Activated CD4-positive, alpha-beta T cell treated with anti-CD3 and anti-CD28 coated beads, Interleukin-2, amount 50 U/mL, for 4 hours (primary cell): ENCODE measurements at regions not wholly inside any gene's neighbourhood (a gene's known extent, or its start where the extent isn't known, plus 50 kb on each side); places are given as distances from the start of the nearest gene placed in this dataset.
"Not testable (repeated sequence)": the region's sequence is repeated elsewhere in the genome, so short reads cannot be mapped to it uniquely, and the experiment has no call there.

Experiments used
- DNase-seq, 2 experiments: peaks; one replicate each; pipeline ENCODE4 v3.0.0-alpha.2; 2020

DNA sequence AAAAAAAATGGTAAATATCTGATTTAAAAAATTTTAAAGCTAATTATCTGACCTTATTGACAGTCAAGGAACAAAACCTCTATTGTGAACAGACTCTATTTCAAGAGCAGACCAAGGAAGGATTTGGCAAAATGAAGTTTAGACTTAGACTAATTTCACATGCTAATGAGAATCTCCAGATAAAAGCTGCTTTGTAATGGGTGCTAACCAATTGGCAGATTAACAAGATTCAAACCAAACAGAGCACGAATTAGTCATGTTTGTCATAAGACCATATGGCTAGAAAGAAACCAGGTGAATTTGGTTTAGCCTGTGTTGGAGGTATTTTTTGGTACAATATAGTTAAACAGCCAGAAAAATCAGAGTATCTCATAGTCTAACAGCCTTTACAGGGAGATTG is 429.1 kb upstream of the NFE2L3 start:
- DNase-seq, result no peak

DNA sequence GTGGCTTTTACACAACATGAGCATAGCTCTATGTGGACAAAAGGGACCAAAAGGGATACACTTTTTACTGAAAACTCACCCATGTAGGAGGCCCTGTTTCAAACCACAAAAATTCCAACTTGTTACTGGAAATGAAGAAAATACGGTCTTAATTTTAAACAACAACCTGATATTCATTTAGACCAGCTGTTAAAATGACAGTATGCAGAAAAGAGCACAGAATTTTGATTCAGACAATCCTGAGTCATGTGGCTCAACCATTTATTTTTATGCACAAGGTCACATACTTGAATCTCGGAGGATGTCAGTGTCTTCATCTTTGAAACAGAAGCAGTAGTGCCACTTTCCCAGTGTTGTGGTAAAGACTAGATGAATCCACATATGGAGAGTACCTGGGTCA is 426.5 kb upstream of the NFE2L3 start:
- DNase-seq, result no peak

DNA sequence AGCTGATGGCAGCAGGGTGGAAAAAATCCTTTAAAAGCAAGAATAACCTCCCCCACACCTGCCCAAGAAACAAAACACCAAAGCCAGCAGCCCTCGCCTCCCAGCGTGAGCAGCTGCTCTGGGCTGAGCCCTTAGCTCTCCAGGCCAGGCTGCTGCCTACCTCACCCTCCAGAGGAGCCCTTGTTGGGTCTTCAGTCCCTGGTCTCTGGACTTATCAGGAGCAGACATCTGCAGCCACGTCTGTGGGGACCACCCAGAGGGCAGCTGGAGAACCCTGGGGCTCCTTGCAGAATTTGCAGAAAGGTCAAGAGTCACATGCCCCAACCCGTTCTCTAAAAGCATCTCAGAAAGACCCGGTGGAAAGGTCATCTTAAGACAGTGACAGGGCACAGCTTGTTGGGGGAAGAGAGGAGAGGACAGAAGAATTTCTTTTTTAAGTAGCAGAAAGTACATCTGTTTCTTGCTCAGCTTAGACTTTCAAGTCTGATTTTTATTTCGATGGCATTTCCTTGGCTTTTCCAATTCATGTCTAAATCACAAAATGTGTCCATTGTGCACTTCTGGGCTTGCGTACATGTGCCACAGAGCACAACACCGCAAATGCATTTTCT is 425.7 kb upstream of the NFE2L3 start:
- DNase-seq, result no peak

DNA sequence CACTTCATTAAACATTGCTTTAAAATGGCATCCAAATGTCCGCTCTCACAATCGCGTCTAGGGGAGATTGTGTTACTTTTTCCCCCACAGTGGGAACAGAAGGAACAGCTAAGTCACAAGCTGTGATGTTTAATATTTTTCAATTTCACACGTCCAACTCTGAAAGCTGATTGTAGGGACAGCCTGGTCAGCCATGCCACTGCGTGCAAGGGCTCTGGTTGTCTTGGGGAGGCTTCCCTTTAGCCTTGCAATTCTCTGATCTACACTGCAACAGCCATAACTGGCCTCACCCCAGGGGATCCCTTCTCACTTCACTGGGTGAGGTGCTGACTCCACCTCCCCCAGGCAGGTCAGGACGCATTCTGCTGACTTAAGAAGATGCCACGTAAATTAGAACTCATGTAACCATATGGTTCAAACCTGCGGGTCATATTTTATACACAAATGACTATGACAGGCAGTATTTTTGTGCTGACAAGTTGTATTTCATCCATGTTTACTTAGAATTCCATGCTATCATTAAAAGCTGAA is 425.2 kb upstream of the NFE2L3 start:
- DNase-seq, result no peak

DNA sequence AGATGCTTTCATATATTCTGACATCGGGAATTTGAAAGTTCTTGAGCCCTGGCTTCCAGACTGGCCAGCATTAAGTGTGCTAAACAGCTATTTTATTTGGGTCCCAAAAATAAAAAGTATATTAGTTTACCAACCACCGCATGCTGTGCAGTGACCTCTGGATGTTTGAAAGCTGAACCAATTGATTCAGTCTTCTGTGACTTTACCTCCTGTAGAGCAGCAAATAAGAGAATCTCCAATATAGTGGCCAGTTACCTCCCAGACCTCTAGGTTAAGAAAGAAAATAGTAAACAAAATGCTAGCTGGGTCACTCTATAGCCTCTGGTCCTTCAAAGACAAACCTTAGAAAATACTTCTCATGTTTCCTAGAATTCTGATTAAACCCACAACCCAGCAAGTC is 424.6 kb upstream of the NFE2L3 start:
- no peak for DNase-seq

DNA sequence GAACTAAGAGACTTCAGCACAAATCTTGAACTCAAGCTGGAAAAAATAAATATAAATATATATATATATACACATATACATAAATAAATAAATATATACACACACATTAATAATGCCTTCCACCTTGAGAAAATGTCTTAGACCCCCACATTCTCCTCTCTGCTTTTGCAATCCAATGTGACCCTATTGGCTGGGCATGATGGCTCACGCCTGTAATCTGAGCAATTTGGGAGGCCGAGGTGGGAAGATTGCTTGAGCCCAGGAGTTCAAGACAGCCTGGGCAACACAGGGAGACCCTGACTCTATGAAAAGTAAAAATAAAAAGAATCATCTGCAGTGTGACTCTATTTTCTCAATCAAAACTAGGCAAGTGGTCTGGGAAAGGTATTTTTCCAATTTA is 424.1 kb upstream of the NFE2L3 start:
- DNase-seq, result no peak

DNA sequence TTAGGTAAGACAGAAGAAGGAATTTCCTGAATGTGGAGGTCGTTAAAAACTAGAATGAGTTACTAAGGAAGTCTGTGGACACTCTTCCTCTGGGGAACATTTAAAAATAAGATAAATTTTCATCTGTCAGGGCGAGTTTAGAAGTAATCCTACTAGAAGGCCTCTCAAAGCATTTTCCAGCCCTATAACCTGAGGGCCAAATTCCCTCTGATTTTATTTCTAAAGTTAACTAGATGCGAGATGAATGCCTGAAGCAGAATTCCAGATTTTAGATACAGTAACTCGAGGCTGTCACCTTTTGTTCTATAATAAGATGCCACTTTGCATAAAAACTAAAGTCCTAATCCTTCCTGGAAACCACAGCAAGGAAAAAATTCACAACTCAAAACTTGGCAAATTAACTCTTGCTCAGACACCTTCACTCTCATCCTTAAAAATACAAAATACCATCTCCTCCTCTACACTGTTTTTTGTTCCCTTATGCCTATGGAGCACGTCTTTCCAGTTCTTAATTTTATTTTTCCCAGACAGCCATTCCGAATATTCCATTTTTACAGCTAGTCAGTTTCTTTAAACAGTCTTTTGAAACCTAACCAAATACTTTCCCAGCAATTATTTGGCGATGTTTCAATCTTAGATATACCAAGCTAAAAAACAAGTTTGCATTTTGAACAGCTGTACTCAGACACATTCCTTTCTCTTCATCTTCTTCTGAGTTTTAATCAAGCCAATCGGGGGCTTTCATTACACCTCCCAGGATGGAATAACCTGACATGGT is 420.7 kb upstream of the NFE2L3 start:
- no peak for DNase-seq

DNA sequence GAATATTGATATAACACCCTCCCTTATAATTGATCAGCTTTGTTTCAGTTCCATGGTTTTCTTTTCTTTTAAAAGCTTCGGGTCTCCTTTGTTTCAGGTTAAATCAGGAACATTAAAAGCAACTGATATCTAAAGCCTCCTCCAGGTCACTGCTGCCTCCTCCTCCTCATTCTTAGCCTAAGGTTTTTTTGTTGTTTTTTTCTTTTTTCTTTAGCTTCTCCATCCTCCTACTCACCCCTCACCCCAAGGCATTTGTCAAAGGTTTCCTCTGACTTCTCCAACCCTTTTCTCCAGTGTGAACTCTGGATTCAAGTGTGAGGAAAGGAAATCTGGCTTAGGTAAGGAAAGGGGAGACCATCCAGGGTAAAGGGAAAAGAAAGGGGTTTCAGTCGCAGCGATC is 420.2 kb upstream of the NFE2L3 start:
- no peak for DNase-seq

DNA sequence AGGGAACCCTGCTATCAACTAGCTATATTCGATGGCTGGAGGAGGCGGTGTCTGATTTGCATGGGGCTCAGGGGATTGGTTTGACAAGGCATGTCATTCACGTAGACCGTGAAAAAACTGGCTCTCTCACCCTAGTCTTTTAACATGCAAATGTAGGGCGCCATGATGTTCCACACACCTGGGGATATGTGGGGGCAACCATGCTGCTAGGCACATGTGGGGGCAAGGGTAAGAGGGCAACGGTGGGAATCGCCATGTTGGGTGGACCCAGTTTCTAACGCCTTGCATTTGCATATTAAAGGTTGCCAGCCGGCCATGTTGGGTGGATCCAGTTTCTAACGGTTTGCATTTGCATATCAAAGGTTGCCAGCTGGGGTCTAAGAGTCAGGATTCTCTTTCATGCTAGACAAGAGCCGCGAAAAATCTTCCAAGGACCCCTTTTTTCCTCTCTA is 419.2 kb upstream of the NFE2L3 start:
- DNase-seq, result no peak

DNA sequence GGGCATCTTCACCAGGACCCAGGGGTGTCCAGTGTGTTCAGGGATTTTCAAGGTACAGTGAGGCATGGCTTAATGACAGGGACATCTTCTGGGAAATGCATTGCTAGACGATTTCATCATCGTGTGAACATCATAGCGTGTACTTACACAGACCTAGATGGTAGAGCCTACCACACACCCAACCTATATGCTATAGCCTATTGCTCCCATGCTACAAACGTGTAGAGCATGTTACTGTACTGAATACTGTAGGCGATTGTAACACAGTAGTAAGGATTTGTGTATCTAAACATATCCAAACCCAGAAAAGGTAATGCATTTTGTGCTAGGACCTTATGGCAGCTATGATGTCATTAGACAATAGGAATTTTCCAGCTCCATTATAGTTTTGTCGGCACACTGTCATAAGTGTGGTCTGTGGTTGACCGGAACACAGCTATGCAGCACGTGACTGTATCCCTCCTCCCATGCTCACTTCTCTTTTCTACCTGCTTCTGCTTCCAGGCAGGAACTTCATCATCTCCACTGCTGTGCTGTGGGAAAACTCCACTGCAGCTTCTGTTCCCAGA is 416.2 kb upstream of the NFE2L3 start:
- no peak for DNase-seq

DNA sequence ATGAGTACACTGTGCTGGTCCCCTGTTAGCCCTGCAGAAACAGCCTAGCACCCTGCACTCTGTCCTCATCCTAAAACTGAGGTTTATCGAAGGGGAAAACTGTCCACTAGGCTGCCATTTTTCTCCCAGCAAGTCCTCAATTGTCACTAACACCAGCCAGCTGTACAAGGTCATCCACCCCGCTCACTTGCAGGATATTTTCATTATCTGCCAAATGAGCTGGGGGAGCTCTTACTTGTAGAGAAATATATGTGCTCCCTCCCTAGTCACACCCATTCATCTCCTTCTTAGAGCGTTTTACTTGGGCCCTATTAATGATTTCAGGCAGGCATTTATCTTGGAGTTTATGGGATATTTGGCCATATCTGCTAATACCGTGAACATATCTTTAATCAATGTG is 413.5 kb upstream of the NFE2L3 start:
- DNase-seq, result no peak

DNA sequence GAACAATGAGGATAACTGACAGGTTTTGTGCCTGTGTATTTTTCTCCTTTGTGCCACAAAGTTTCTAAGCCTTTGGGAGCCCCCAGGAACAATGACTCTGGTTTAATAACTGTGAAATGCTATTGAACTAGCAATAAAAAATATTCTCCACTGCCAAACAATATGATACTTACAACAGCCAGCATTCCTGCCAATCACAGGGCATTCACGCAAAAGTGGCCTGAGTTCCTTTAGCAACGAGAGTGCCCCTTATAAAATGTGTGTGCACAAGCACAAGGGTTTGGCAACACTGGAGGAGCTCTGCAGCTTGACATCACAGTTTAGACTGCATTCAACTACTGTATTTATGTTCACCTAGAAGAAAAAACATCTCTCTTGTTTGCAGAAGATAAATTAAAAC is 412.9 kb upstream of the NFE2L3 start:
- DNase-seq, result no peak

DNA sequence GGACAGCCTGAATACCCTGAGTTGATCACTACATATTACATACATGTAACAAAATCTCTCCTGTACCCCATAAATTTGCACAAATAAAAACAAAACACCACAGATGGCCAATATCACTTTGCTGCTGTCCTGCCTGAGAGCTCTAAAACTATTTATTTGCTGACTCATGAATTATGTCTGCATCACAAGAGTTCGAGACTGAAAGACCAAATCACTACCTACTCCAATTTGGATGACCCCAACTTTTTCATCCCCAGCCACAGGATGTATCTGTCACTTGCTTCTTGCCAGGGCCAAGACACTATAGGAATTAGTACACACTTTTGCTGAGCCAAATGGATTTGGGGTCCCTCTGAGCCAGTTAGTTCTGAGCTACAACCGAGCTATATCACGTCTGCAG is 409.7 kb upstream of the NFE2L3 start:
- DNase-seq, result no peak

DNA sequence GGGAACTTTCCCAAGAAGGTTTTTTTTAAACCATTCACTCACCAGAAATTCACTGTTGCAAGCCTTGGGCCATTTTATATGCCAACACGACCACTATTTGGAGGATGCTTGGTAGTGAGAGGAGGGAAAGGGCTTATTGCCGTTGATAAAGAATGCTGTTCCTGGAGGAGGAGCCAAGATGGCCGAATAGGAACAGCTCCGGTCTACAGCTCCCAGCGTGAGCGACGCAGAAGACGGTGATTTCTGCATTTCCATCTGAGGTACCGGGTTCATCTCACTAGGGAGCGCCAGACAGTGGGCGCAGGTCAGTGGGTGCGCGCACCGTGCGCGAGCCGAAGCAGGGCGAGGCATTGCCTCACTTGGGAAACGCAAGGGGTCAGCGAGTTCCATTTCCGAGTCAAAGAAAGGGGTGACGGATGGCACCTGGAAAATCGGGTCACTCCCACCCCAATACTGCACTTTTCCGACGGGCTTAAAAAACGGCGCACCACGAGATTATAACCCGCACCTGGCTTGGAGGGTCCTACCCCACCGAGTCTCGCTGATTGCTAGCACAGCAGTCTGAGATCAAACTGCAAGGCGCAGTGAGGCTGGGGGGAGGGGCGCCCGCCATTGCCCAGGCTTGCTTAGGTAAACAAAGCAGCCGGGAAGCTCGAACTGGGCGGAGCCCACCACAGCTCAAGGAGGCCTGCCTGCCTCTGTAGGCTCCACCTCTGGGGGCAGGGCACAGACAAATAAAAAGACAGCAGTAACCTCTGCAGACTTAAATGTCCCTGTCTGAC is 408.1 kb upstream of the NFE2L3 start:
- DNase-seq, result not testable (repeated sequence)

DNA sequence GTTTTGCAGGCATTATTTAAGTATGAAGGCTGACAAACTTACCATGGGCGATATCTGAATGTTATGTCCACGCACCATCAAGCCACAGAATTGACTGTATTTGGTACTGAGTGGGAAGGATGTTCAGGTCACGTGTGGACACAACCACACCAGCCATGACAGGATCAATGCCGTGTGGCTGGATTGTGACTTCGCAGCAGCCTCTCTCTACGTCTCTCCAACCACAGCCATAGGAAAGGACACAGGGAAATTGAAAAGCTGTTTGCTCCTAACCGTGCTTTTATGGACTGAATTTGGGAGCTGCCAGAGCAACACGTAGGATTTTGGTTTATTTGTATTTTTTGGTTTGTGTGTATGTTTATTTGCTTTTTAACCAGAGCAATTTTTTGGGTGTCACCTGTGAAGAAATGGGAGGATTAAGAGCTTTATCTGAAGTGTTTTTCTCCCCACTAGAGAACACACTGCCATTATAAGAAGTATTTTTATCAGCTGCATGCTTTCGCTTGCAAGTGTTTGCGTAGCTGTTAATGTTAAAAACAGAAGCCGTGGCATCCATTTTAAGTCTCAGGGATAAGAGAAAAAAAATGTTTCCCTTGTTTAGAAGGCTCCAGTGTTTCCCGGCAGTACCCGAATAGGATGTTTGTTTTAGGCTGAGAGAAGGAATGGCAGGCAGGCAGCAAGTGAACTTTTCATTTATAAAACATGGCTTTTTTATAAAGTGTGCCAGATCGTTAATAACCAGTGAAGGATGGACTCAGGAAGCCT is 401.1 kb upstream of the NFE2L3 start:
- DNase-seq, result no peak

DNA sequence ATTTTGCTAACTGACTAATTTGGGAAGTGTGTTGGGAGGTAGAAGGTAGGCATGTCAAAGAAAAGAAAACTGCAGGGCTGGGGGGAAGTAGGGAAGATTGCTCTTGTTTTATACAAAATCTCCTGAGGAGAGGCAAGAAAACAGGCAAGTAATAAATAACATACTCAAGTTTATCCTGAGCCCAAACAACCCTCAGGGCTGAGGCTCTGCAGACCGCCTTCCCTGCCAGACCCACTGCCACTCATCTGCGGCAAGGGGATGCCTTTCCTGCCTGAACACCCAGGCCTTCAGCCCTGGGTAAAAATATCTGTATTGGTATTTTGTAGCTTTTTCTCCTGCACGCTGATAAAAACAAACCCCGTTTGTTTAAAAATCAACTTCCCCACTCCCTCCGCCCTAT is 399.8 kb upstream of the NFE2L3 start:
- DNase-seq, result no peak

DNA sequence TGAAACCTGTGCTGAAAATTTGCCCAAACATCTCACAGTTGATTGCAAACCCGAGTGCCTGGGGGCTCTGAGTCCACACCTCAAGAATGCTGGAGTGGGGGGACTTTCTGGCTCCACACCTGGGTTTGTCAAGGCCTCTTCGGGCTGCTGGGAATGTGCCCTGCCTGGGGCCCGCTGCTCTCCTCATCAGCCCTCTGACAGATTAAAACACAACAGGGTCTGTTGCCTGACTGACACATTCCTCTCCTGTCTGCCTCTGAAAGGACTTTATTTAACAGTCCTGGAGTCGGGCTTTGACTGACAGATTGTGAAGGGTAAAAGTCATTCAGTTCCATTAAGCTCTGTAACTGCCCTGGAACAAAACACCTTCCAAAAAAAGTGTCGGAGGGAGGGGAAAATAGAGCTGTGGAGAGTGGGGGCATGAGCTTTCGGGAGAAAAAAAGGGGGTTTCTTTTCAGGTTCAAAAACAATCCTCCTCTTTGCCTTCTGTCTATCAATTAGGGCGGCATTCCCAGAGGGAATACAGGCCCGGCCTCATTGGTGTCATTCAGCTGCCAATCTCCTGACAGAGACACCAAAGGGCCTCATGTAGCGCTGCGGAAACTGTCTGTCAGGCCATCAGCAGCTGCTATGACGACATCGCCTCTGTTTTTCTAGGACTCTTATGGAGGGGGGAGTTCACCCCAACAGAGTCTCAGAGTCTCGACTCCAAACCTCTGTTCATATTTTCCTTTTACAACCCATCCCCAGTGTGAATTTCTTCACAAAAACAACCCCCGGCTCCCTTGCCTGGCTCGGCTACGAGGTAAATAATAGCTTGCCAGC is 398.8 kb upstream of the NFE2L3 start:
- no peak for DNase-seq

DNA sequence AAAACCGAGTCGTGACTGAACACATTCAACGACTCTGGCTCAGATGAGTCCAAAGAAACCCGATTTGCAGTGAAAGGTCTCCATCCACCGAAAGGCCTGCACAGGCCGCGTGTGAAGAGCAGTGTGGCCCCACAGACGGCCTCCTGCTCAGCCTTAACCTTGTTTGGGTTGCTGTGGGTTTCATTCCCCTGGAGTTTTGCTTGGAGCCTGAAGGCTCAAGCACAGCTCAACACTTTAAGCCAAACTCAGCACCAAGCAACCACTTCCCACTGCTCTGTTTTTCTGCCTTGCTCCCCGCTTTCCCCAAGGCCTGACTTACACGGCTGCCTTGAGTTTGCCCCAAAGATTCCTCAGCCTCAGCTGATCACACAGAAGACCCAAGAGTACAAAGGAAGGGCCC is 398.2 kb upstream of the NFE2L3 start:
- DNase-seq, result no peak

DNA sequence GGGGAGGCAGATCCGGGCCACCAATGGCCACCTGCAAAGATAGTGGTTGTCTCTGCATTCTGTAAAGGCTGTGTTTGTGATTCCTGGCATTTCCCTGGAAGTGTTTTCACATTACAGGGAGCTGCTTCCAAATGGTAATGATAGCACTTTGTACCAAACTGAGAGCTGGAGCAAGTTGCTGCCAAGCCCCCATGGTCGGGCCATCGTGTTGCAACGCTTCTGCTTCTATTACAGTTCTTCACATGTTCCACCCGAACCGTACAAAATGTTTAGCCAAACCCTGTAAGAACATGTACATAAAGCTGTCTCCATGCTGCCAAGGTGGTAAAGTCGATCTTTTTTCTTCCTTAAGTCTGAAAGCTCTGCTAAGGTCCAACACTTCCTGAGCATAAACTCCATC is 397.7 kb upstream of the NFE2L3 start:
- DNase-seq, result no peak

DNA sequence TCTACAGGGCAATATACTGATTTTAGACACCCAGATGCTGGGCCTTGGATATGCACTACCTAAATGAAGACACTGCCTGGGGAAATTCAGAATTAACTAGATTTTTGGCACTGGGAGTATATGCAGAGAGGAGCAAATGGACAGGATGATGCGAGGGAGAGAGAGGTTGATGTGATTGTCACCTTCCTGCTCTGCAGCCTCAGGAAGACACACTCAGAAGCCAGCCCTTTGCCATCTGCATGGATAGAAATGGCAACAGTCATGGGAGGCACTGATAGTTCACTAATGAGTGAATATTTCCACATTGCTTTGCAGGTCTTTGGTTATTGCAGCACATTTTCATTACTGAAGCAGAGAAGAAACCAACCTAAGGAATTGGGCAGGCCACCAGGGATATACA is 397.2 kb upstream of the NFE2L3 start:
- no peak for DNase-seq

DNA sequence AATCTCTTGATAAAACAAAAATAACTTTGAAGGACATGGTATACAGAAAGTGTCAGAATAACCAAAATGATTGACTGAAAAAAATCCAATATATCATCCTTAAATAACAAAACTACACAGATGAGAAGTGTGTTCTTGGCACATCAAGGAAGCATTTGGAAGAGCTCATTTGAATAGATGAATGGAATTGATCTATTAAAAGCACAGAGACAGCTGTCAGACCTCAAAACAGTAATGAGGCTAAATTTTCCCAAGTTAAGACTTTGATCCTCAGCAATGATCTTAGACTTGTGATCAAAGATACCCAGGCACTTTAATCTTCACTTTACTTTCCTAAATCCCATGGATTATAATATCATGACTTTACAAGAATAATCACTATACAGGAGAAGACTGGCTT is 395.4 kb upstream of the NFE2L3 start:
- no peak for DNase-seq

DNA sequence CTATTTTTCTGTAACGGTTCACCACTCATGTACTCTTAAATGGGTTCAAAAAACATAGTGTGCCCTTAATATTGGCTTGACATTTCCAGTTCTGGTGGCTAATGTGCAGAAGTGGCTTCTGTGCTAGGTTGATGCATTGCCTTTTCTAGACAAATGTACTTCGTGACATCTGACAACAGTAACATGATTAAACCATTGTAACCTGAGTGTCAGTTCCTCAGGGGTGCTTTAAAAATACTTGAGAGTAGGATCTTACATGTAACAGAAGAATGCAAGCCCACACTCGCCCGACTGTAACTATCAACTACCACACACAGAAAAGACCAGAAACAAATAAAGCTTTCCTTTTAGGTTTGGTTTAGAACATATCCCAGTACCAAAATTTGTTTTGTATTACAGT is 393.4 kb upstream of the NFE2L3 start:
- no peak for DNase-seq
